Psoas muscle (tissue), 7 donors: ENCODE measurements at regions not wholly inside any gene's neighbourhood (a gene's known extent, or its start where the extent isn't known, plus 50 kb on each side); places are given as distances from the start of the nearest gene placed in this dataset.

Experiments
- ATAC-seq, 4 donors: fragments of 200-7000 bp; cut with Tn5 transposase; one replicate each; pipeline ENCODE4 v1.9.1; 2020; ENCODE audit warnings: moderate library complexity in 3 of 4, mild to moderate bottlenecking in 2 of 4
- DNase-seq, 2 donors: peaks; one replicate each; pipeline ENCODE4 v3.0.0-alpha.2; 2020
- H3K27ac ChIP-seq: fragments of 200-600 bp; one replicate; pipeline ENCODE4 v1.8.0; 2022
- H3K27me3 ChIP-seq, 3 donors: fragments of 200-600 bp in 1 of 3; one replicate each; pipeline versions ENCODE4 v1.6.1 to v1.8.0; 2013 to 2022; ENCODE audit warnings: low read length in 2 of 3, mild to moderate bottlenecking in 2 of 3, moderate library complexity in 1 of 3; ENCODE audit not compliant: insufficient read depth in 3 of 3
- H3K36me3 ChIP-seq, 2 donors: fragments of 200-600 bp in 1 of 2; one replicate each; pipeline versions ENCODE4 v1.6.1 to v1.8.0; 2013 to 2022; ENCODE audit warnings: low read depth in 1 of 2, mild to moderate bottlenecking in 1 of 2, moderate library complexity in 1 of 2; ENCODE audit not compliant: insufficient read depth in 1 of 2
- H3K4me1 ChIP-seq: fragments of 200-600 bp; one replicate; pipeline ENCODE4 v1.8.0; 2022
- H3K4me3 ChIP-seq: fragments of 200-600 bp; one replicate; pipeline ENCODE4 v1.8.0; 2022; ENCODE audit warnings: mild to moderate bottlenecking
- H3K9me3 ChIP-seq: fragments of 200-600 bp; one replicate; pipeline ENCODE4 v1.8.0; 2022
- CTCF ChIP-seq: fragments of 200-600 bp; IDR thresholded peaks from one replicate; pipeline ENCODE4 v1.8.0; 2022; ENCODE audit warnings: antibody characterized with exemption
- WGBS, 3 donors: extraction: QIAGEN DNeasy Blood & Tissue Kit; methylation state at CpG; one replicate each; pipeline versions ENCODE4 v1.1.6 to v1.1.7; 2013; 5-methylcytosine and 5-hydroxymethylcytosine counted together
- intact Hi-C, 2 donors: fragments of 100-400 bp; cut with DNase I; formaldehyde crosslinking; loops; one replicate each; pipeline versions ENCODE4 v1.11.0 to v1.14.2; 2022
- donor health status: healthy with polysubstance abuse.
- donor health status: DM: no; HTN: no; CAD: no; lungs with moderate emphysema.
- donor health status: Bipolar disorder and iron deficiency.
- donor health status: healthy.
- donor health status: DM: yes; HTN: yes; CAD: no.
- donor health status: DM: no; HTN: no; CAD: no.
- donor health status: DM: yes; HTN: yes; CAD: no.

GRCh38 chr2:81835321-81836000 lies 1530.9 kb upstream of the LRRTM1 start:
- intact Hi-C loops = no loop called here
- Histone ChIP-seq H3K9me3 (peaks cover 14% of the 10 kb centered on the region), H3K27me3 (no peaks in the 10 kb centered on the region), H3K4me1 (no peaks in the 10 kb centered on the region), H3K27ac (no peak overlapping the region), H3K36me3 (no peaks in the 10 kb centered on the region), H3K4me3 (no peak overlapping the region)
- DNase-seq = no peak
- ATAC-seq = no peak
- no peak for TF ChIP-seq CTCF
- WGBS, 3 donors = 78 to 94% (median 80%) methylated on average over 2 of the region's 2 CpGs

DNA sequence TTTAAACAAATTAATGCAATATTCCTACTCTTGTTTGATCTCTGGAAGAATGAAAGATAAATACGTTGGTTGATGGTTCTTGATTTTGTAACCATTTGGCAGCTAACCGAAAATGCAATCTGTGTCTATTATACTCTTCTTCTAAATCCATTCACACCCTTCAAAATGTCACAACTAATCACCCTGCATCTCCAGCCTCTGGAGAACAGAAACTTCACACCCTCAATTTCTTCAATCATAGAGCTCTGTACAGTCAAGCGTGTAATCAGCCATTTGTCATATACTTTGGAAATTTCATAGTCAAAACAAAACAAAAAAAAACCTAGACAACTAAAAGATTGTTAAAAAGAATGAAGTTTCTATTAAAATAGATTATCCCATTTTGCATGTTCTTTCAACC lies 1482.3 kb upstream of the LRRTM1 start:
- TF ChIP-seq CTCF = no peak
- H3K36me3 ChIP-seq = no peaks in the 10 kb centered on the region
- H3K27me3 ChIP-seq = no peaks in the 10 kb centered on the region
- H3K4me1 ChIP-seq = no peaks in the 10 kb centered on the region
- DNase-seq = no peak
- no peaks in the 10 kb centered on the region for H3K9me3 ChIP-seq
- 58 to 77% (median 75%) methylated on average over 3 of the region's 3 CpGs for WGBS, 3 donors
- H3K4me3 ChIP-seq = no peak overlapping the region
- intact Hi-C loops = no loop called here
- no peak for ATAC-seq
- no peak overlapping the region for H3K27ac ChIP-seq

- intact Hi-C loops = no loop called here
- no peaks in the 10 kb centered on the region for H3K27me3 ChIP-seq
- no peak overlapping the region for H3K27ac ChIP-seq
- H3K4me1 ChIP-seq = no peaks in the 10 kb centered on the region
- TF ChIP-seq CTCF = no peak
- 41 to 46% (median 44%) methylated on average over 5 of the region's 5 CpGs for WGBS, 3 donors
- H3K36me3 ChIP-seq = no peaks in the 10 kb centered on the region
- H3K4me3 ChIP-seq = no peak overlapping the region
- H3K9me3 ChIP-seq = no peaks in the 10 kb centered on the region
- DNase-seq = no peak
- no peak for ATAC-seq
Measured at GRCh38 chr2:81767187-81767912, 1462.8 kb upstream of the LRRTM1 start.

GRCh38 chr2:81747481-81748070 lies 1443.0 kb upstream of the LRRTM1 start:
- Histone ChIP-seq H3K4me1 (no peaks in the 10 kb centered on the region), H3K27ac (no peak overlapping the region), H3K4me3 (no peak overlapping the region), H3K36me3 (no peaks in the 10 kb centered on the region), H3K9me3 (no peaks in the 10 kb centered on the region), H3K27me3 (no peaks in the 10 kb centered on the region)
- TF ChIP-seq CTCF = no peak
- ATAC-seq (no peak), DNase-seq (no peak)
- intact Hi-C loops = no loop called here
- WGBS, 3 donors = 45 to 55% (median 55%) methylated on average over 2 of the region's 2 CpGs
